ENCODE measurements at regions not wholly inside any gene's neighbourhood (a gene's known extent, or its start where the extent isn't known, plus 50 kb on each side); places are given as distances from the start of the nearest gene placed in this dataset.

DNA sequence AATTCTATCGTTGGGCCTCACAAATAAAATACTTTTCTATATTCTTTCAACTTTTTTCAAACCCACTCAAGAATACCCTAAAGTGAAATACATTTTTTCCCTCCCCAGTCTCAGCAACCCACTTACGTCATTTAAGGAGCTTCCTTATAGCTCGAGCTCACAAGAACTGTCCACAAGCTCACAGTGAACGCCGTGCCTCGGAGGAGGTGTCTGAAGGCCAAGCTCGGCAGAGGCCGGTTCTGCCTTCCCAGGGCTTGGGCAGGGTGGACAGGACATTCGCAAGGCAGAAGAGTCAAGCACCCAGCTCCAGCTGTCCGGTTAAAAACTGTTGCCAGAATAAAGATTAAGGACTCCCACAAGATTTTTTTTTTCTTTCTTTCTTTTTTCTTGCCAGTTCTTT, 802.3 kb downstream of the QKI start:
- H3K9me3 ChIP-seq (ENCODE audit: control insufficient read depth, low read length), result peaks cover 4% of the 10 kb centered on the region
- no peaks in the 10 kb centered on the region for H3K36me3 ChIP-seq (ENCODE audit: control insufficient read depth, insufficient read depth, low read length)
- WGBS, 2 experiments (ENCODE audit: insufficient coverage in 2 of 2), result 92 to 95% methylated on average over 10 of the region's 10 CpGs
- no peak overlapping the region for H3K27ac ChIP-seq (ENCODE audit: low read depth, low read length, severe bottlenecking)
- no peaks in the 10 kb centered on the region for H3K4me1 ChIP-seq (ENCODE audit: control insufficient read depth, insufficient read depth, low read length, poor library complexity, severe bottlenecking)
- no peak overlapping the region for H3K4me3 ChIP-seq (ENCODE audit: extremely low read depth, insufficient read depth, low read length, poor library complexity, severe bottlenecking)

DNA sequence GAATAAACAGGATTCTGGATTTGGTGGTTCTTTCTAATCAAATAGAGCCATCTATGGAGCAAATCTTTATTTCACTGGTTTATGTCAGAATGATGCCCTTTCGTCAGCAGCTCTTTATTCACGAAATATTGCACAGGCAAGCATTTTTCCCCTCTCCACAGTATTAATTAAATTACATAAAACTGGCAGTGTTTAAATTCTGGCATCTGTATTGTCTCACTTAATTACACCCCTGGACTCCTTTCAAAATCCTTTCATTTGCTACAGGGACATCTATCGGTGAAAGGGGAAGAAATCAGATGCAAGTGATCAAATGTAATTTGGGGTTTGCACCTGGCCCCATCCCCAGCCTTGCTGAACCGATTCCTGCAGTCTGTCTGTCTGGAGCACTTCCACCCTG, 801.9 kb downstream of the QKI start:
- no peak overlapping the region for H3K27ac ChIP-seq (ENCODE audit: low read depth, low read length, severe bottlenecking)
- no peaks in the 10 kb centered on the region for H3K36me3 ChIP-seq (ENCODE audit: control insufficient read depth, insufficient read depth, low read length)
- no peak overlapping the region for H3K4me3 ChIP-seq (ENCODE audit: extremely low read depth, insufficient read depth, low read length, poor library complexity, severe bottlenecking)
- peaks cover 4% of the 10 kb centered on the region for H3K9me3 ChIP-seq (ENCODE audit: control insufficient read depth, low read length)
- H3K4me1 ChIP-seq (ENCODE audit: control insufficient read depth, insufficient read depth, low read length, poor library complexity, severe bottlenecking), result no peaks in the 10 kb centered on the region
- WGBS, 2 experiments (ENCODE audit: insufficient coverage in 2 of 2), result 78 to 89% methylated on average over 1 of the region's 4 CpGs

DNA sequence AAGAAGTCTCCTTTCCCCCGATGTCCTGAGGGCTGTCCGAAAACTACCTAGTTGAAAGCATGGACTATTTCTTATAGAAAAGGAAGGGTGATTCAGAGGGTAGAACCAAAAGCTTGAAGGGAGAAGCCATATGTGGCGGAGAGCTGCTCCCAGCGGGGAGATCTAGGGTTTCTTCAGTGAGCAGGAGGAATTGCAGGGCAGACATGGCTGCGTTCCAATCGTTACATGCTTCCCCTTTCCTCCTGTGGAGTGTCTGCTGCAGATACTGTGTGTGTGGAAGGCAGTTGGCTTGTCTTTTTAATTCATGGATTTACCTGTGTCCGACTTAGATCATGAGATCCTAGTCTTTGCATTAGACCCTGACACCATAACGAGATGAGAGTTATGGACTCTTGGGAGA, 799.5 kb downstream of the QKI start:
- Histone ChIP-seq H3K4me1 (ENCODE audit: control insufficient read depth, insufficient read depth, low read length, poor library complexity, severe bottlenecking) (no peaks in the 10 kb centered on the region), H3K27ac (ENCODE audit: low read depth, low read length, severe bottlenecking) (no peak overlapping the region), H3K9me3 (ENCODE audit: control insufficient read depth, low read length) (peaks cover 4% of the 10 kb centered on the region), H3K4me3 (ENCODE audit: extremely low read depth, insufficient read depth, low read length, poor library complexity, severe bottlenecking) (no peak overlapping the region), H3K36me3 (ENCODE audit: control insufficient read depth, insufficient read depth, low read length) (no peaks in the 10 kb centered on the region)
- WGBS, 2 experiments (ENCODE audit: insufficient coverage in 2 of 2), result 93 to 97% methylated on average over 4 to 5 of the region's 8 CpGs

- Histone ChIP-seq H3K36me3 (ENCODE audit: control insufficient read depth, insufficient read depth, low read length) (no peaks in the 10 kb centered on the region), H3K27ac (ENCODE audit: low read depth, low read length, severe bottlenecking) (no peak overlapping the region), H3K4me1 (ENCODE audit: control insufficient read depth, insufficient read depth, low read length, poor library complexity, severe bottlenecking) (no peaks in the 10 kb centered on the region), H3K4me3 (ENCODE audit: extremely low read depth, insufficient read depth, low read length, poor library complexity, severe bottlenecking) (no peak overlapping the region), H3K9me3 (ENCODE audit: control insufficient read depth, low read length) (peaks cover 4% of the 10 kb centered on the region)
- 95 to 100% methylated on average over 2 to 3 of the region's 3 CpGs for WGBS, 2 experiments (ENCODE audit: insufficient coverage in 2 of 2)
Measured at GRCh38 chr6:164211254-164211653, 796.7 kb downstream of the QKI start.

DNA sequence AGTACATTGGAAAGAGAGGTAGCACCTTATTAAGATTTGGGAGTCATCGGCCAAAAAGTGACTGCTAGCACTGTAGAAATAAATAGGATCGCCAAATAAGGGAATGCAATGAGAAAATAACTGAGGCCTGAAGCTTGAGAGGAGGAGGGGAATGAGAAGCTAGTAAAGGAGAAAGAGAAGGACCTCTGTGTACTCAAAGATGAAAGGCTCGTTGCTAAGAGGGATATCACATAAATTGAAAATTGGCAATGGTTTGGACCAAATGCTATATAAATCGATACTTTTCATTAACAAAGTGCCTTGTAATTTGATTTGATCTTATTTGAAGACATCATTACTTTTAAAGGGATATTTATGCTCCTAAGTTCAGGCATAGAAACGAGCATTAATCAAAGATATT, 796.3 kb downstream of the QKI start:
- Histone ChIP-seq H3K4me1 (ENCODE audit: control insufficient read depth, insufficient read depth, low read length, poor library complexity, severe bottlenecking) (no peaks in the 10 kb centered on the region), H3K9me3 (ENCODE audit: control insufficient read depth, low read length) (peaks cover 4% of the 10 kb centered on the region), H3K4me3 (ENCODE audit: extremely low read depth, insufficient read depth, low read length, poor library complexity, severe bottlenecking) (no peak overlapping the region), H3K27ac (ENCODE audit: low read depth, low read length, severe bottlenecking) (no peak overlapping the region), H3K36me3 (ENCODE audit: control insufficient read depth, insufficient read depth, low read length) (no peaks in the 10 kb centered on the region)
- WGBS, 2 experiments (ENCODE audit: insufficient coverage in 2 of 2), result 96 to 100% methylated on average over 2 to 3 of the region's 5 CpGs

GRCh38 chr6:164210323-164210722, 795.8 kb downstream of the QKI start:
- Histone ChIP-seq H3K4me1 (ENCODE audit: control insufficient read depth, insufficient read depth, low read length, poor library complexity, severe bottlenecking) (no peaks in the 10 kb centered on the region), H3K9me3 (ENCODE audit: control insufficient read depth, low read length) (peaks cover 4% of the 10 kb centered on the region), H3K27ac (ENCODE audit: low read depth, low read length, severe bottlenecking) (no peak overlapping the region), H3K36me3 (ENCODE audit: control insufficient read depth, insufficient read depth, low read length) (no peaks in the 10 kb centered on the region), H3K4me3 (ENCODE audit: extremely low read depth, insufficient read depth, low read length, poor library complexity, severe bottlenecking) (no peak overlapping the region)
- 62 to 83% methylated on average over 1 of the region's 2 CpGs for WGBS, 2 experiments (ENCODE audit: insufficient coverage in 2 of 2)

DNA sequence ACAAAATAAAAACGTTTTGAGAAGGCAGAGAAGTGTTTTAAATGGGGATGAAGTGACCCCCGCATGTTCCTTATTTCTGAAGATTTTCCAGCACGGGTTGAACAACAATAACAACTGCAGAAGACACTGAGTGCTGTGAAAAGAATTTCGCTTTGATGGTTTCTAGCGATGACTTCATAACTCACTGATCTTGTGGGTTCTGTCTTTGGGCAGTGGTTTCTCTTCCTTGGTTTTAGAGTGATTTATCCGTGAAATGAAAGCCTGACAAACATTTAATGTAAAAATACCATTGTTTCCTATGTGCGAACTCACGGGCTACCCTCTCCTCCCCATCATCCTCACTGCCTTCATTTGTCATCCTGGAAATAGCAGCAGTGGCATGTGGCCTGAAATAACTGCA, 793.9 kb downstream of the QKI start:
- WGBS, 2 experiments (ENCODE audit: insufficient coverage in 2 of 2), result 87 to 88% methylated on average over 5 of the region's 8 CpGs
- H3K36me3 ChIP-seq (ENCODE audit: control insufficient read depth, insufficient read depth, low read length), result no peaks in the 10 kb centered on the region
- no peak overlapping the region for H3K4me3 ChIP-seq (ENCODE audit: extremely low read depth, insufficient read depth, low read length, poor library complexity, severe bottlenecking)
- H3K4me1 ChIP-seq (ENCODE audit: control insufficient read depth, insufficient read depth, low read length, poor library complexity, severe bottlenecking), result no peaks in the 10 kb centered on the region
- H3K9me3 ChIP-seq (ENCODE audit: control insufficient read depth, low read length), result peaks cover 4% of the 10 kb centered on the region
- no peak overlapping the region for H3K27ac ChIP-seq (ENCODE audit: low read depth, low read length, severe bottlenecking)

DNA sequence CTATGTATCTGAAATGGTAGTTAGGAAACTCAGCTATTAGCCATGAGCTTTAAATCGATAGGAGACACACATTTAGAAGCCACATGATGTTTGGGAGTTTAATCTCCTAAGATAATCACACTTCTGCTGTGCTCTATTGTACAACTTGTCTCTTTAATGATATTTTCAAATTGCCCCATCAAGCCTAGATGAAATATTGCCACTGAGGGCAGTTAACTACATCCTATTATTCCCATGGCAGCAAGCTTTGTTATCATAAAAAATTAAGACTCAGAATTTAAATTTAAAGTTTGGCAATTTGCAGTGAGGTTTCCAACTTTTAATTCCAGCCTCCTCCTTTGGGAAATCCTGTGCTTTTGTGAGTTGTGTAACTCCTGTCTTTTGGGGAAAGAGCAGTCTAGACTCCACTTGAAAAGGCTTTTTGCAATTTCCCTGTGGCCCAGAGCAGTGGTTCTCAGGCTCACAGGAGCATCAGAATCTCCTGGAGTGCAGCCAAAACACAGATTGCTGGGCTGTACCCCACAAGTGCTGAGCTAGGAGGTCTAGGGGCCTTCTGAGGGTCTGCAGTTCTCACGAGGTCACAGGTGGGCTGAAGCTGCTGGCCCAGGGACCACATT, 792.4 kb downstream of the QKI start:
- Histone ChIP-seq H3K4me1 (ENCODE audit: control insufficient read depth, insufficient read depth, low read length, poor library complexity, severe bottlenecking) (no peaks in the 10 kb centered on the region), H3K36me3 (ENCODE audit: control insufficient read depth, insufficient read depth, low read length) (no peaks in the 10 kb centered on the region), H3K4me3 (ENCODE audit: extremely low read depth, insufficient read depth, low read length, poor library complexity, severe bottlenecking) (no peak overlapping the region), H3K27ac (ENCODE audit: low read depth, low read length, severe bottlenecking) (no peak overlapping the region), H3K9me3 (ENCODE audit: control insufficient read depth, low read length) (no peaks in the 10 kb centered on the region)
- 83 to 100% methylated on average over 1 to 2 of the region's 2 CpGs for WGBS, 2 experiments (ENCODE audit: insufficient coverage in 2 of 2)

DNA sequence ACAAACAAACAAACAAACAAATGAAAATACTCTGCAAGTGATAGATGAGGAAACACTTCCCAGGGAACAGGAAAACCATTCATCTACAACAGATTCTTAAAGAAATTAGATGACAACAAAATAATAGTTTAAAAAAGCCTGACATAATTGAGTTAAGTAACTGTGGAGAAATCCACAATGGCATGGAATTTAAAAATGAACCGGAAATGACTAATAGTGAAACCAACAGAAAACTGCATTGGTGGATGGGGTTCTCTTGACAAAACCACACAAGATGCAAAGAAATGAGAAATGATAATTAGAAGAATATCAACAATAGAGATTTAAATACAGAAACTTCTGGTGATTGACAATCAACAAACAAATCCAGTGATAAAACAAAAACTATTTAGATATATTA, 785.6 kb downstream of the QKI start:
- no peaks in the 10 kb centered on the region for H3K9me3 ChIP-seq (ENCODE audit: control insufficient read depth, low read length)
- H3K36me3 ChIP-seq (ENCODE audit: control insufficient read depth, insufficient read depth, low read length), result no peaks in the 10 kb centered on the region
- no peak overlapping the region for H3K27ac ChIP-seq (ENCODE audit: low read depth, low read length, severe bottlenecking)
- no peaks in the 10 kb centered on the region for H3K4me1 ChIP-seq (ENCODE audit: control insufficient read depth, insufficient read depth, low read length, poor library complexity, severe bottlenecking)
- WGBS, 2 experiments (ENCODE audit: insufficient coverage in 2 of 2), result 100% methylated on average over 1 of the region's 1 CpG; no CpG with 5 or more reads in 1 of the 2 experiments
- no peak overlapping the region for H3K4me3 ChIP-seq (ENCODE audit: extremely low read depth, insufficient read depth, low read length, poor library complexity, severe bottlenecking)

GRCh38 chr6:164195942-164196281, 781.4 kb downstream of the QKI start:
- no CpG with 5 or more reads among the region's 1 CpG for WGBS, 2 experiments (ENCODE audit: insufficient coverage in 2 of 2)
- Histone ChIP-seq H3K36me3 (ENCODE audit: control insufficient read depth, insufficient read depth, low read length) (no peaks in the 10 kb centered on the region), H3K27ac (ENCODE audit: low read depth, low read length, severe bottlenecking) (no peak overlapping the region), H3K9me3 (ENCODE audit: control insufficient read depth, low read length) (no peaks in the 10 kb centered on the region), H3K4me3 (ENCODE audit: extremely low read depth, insufficient read depth, low read length, poor library complexity, severe bottlenecking) (no peak overlapping the region), H3K4me1 (ENCODE audit: control insufficient read depth, insufficient read depth, low read length, poor library complexity, severe bottlenecking) (no peaks in the 10 kb centered on the region)

DNA sequence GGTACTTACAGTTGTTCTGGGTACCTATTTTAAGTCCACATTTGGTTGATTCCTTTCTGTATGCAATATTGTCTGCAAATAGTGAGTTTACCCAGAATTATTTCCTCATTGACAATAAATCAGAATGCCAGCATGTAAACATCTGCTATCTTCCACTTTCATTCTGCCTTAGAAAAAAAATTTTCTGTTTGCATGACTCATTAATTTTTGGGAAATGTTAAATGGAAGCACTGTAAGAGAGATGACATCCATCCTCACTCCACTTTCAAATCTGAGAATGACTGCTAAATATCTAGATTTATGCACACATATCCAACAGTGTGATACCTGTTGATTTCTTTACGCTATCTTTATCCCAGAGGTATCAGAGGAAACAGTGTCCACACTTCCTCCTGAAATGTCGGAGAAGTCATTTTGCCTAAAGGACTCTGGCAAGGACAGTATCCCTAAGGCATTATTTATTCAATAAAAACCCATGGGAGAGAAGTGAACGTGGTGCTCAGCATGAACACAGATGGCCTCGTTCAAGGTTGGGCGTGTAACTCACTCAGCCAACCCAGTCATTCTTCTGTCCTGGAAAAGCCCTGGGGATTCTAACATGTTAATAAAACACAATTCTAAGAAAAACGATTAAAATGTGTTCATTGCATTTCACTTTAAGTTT, 780.9 kb downstream of the QKI start:
- Histone ChIP-seq H3K9me3 (ENCODE audit: control insufficient read depth, low read length) (no peaks in the 10 kb centered on the region), H3K36me3 (ENCODE audit: control insufficient read depth, insufficient read depth, low read length) (no peaks in the 10 kb centered on the region), H3K27ac (ENCODE audit: low read depth, low read length, severe bottlenecking) (no peak overlapping the region), H3K4me3 (ENCODE audit: extremely low read depth, insufficient read depth, low read length, poor library complexity, severe bottlenecking) (no peak overlapping the region), H3K4me1 (ENCODE audit: control insufficient read depth, insufficient read depth, low read length, poor library complexity, severe bottlenecking) (no peaks in the 10 kb centered on the region)
- WGBS, 2 experiments (ENCODE audit: insufficient coverage in 2 of 2), result 93 to 96% methylated on average over 4 to 5 of the region's 6 CpGs

All from mesodermal cell (in vitro differentiated cells).